K562 (cell line): ENCODE measurements at regions not wholly inside any gene's neighbourhood (a gene's known extent, or its start where the extent isn't known, plus 50 kb on each side); places are given as distances from the start of the nearest gene placed in this dataset.

Experiments
- ATAC-seq: fragments of 200-7000 bp; cut with Tn5 transposase; 3 replicates; pipeline ENCODE4 v1.9.1; 2020; ENCODE audit warnings: moderate library complexity
- BruUV-seq: library from RNA; stranded (reverse); fragments of 400-500 nt; replicated peaks from 2 replicates; lab custom pipeline; 2021; lab: Mats Ljungman, UMichigan
- CTCF ChIA-PET: fragments of 300-600 bp; formaldehyde crosslinking; extraction: SDS; loops from one replicate; lab custom pipeline; 2021; ENCODE audit warnings: low intra/inter-chr PET ratio; lab: Yijun Ruan, JAX
- POLR2A ChIA-PET: fragments of 300-600, 350-650 bp; sonication (Branson Sonifier 250); formaldehyde crosslinking; extraction: SDS; loops from one replicate; lab custom pipeline; 2021; ENCODE audit warnings: antibody characterized with exemption, inconsistent platforms; lab: Yijun Ruan, JAX
- DNase-seq, 4 experiments: peaks; one replicate each; pipeline versions ENCODE4 v3.0.0 to v3.0.0-alpha.2; 2011 to 2018; ENCODE audit warnings: low spot score in 3 of 4, mixed read lengths in 3 of 4; ENCODE audit errors: extremely low read depth in 1 of 4
- FAIRE-seq: peaks from 2 replicates; lab custom pipeline; 2011; peaks lifted over from hg19 to GRCh38; lab: Jason Lieb, UNC
- H2AFZ ChIP-seq: 2 replicates; pipeline ENCODE4 v1.6.0; 2011; ENCODE audit warnings: low read depth, low read length, control low read depth, inconsistent platforms
- H3K27ac ChIP-seq: fragments of 200-600 bp; 3 replicates; pipeline ENCODE4 v1.8.0; 2011; ENCODE audit warnings: low read depth, mild to moderate bottlenecking, control low read depth, inconsistent platforms, low read length, moderate library complexity, mixed read lengths; ENCODE audit errors: extremely low read depth
- H3K27me3 ChIP-seq, 2 experiments: fragments of 300-600 bp in 1 of 2; 2 replicates in 1 of 2; 3 replicates in 1 of 2; pipeline versions ENCODE4 v1.6.0 to v1.8.0; 2011; ENCODE audit warnings: inconsistent platforms in 2 of 2, low read length in 2 of 2, mild to moderate bottlenecking in 1 of 2, mixed read lengths in 1 of 2, moderate library complexity in 1 of 2; ENCODE audit not compliant: control insufficient read depth in 2 of 2, insufficient read depth in 2 of 2
- H3K36me3 ChIP-seq: fragments of 300-600 bp; 3 replicates; pipeline ENCODE4 v1.8.0; 2011; ENCODE audit warnings: mild to moderate bottlenecking, low read length, inconsistent platforms; ENCODE audit not compliant: control insufficient read depth, insufficient read depth
- H3K4me1 ChIP-seq, 2 experiments: fragments of 200-600 bp in 1 of 2; replicated peaks in 1 of 2; 2 replicates in 1 of 2; 3 replicates in 1 of 2; pipeline versions ENCODE4 v1.5.1 to v1.8.0; 2011; ENCODE audit warnings: inconsistent platforms in 2 of 2, low read length in 2 of 2, mild to moderate bottlenecking in 1 of 2, mixed read lengths in 1 of 2, moderate library complexity in 1 of 2; ENCODE audit not compliant: control insufficient read depth in 2 of 2, insufficient read depth in 2 of 2
- H3K4me2 ChIP-seq: 2 replicates; pipeline ENCODE4 v1.6.1; 2011; ENCODE audit warnings: low read length, control low read depth, inconsistent platforms, mixed read lengths; ENCODE audit not compliant: insufficient read depth
- H3K4me3 ChIP-seq: fragments of 200-600 bp; sonication (generic), shearing (Covaris generic); 2 replicates; pipeline ENCODE4 v1.5.1; 2016; ENCODE audit warnings: control low read depth, inconsistent platforms
- H3K79me2 ChIP-seq: fragments of 200-600 bp; 3 replicates; pipeline ENCODE4 v1.8.0; 2011; ENCODE audit warnings: low read length, inconsistent platforms; ENCODE audit not compliant: control insufficient read depth, insufficient read depth
- H3K9ac ChIP-seq, 2 experiments: 2 replicates each; pipeline versions ENCODE4 v1.6.0 to v1.6.1; 2011; ENCODE audit warnings: low read depth in 2 of 2, low read length in 2 of 2, control low read depth in 1 of 2, inconsistent platforms in 1 of 2, mild to moderate bottlenecking in 1 of 2, mixed read lengths in 1 of 2; ENCODE audit not compliant: insufficient read depth in 1 of 2
- H3K9me1 ChIP-seq: one replicate; pipeline ENCODE4 v1.6.0; 2011; ENCODE audit warnings: inconsistent platforms, mild to moderate bottlenecking, low read length, moderate library complexity; ENCODE audit not compliant: control insufficient read depth, insufficient read depth
- H3K9me3 ChIP-seq: replicated peaks from 2 replicates; pipeline ENCODE4 v1.5.1; 2011; ENCODE audit warnings: low read depth, low read length, inconsistent platforms; ENCODE audit not compliant: control insufficient read depth, insufficient read depth
- H4K20me1 ChIP-seq: replicated peaks from 2 replicates; pipeline ENCODE4 v1.6.1; 2011; ENCODE audit warnings: low read length, inconsistent platforms, mixed read lengths; ENCODE audit not compliant: control insufficient read depth, insufficient read depth
- ETV6 ChIP-seq, 3 experiments: fragments of 150-350 bp in 1 of 3; sonication (generic) in 1 of 3; formaldehyde crosslinking in 1 of 3; IDR thresholded peaks; 2 replicates each; pipeline versions ENCODE4 v1.6.1 to v1.8.0; 2014 to 2022; ENCODE audit warnings: borderline replicate concordance in 2 of 3, low read depth in 2 of 3, antibody characterized with exemption in 1 of 3, low read length in 1 of 3, mild to moderate bottlenecking in 1 of 3, missing genetic modification reagents in 1 of 3
- HEY1 ChIP-seq: fragments of 250-450 bp; sonication (Bioruptor Pico); IDR thresholded peaks from 2 replicates; pipeline ENCODE4 v1.5.0; 2020; ENCODE audit warnings: mild to moderate bottlenecking, moderate library complexity, borderline replicate concordance
- MCM2 ChIP-seq: fragments of 450-650 bp; IDR thresholded peaks from 2 replicates; pipeline ENCODE4 v1.6.1; 2017; ENCODE audit warnings: low read depth, mild to moderate bottlenecking
- NR4A1 ChIP-seq, 2 experiments: fragments of 250-450 bp in 1 of 2; fragments of 450-650 bp in 1 of 2; sonication (Bioruptor Pico) in 1 of 2; IDR thresholded peaks; 2 replicates each; pipeline versions ENCODE4 v1.4.0 to v1.6.1; 2016 to 2020; ENCODE audit warnings: mild to moderate bottlenecking in 2 of 2, missing compliant biosample characterization in 1 of 2, missing genetic modification characterization in 1 of 2, moderate library complexity in 1 of 2
- POLR2AphosphoS5 ChIP-seq: IDR thresholded peaks from 2 replicates; pipeline ENCODE4 v1.6.1; 2011; ENCODE audit warnings: mild to moderate bottlenecking, low read depth, low read length, moderate library complexity; ENCODE audit not compliant: control insufficient read depth, insufficient read depth
- RBFOX2 ChIP-seq: fragments of 200-400 bp; formaldehyde crosslinking; IDR thresholded peaks from 2 replicates; pipeline ENCODE4 v1.6.1; 2017; ENCODE audit warnings: low read depth, mild to moderate bottlenecking, low read length, moderate library complexity
- SAP30 ChIP-seq: fragments of 200-600 bp; sonication (generic); IDR thresholded peaks from 2 replicates; pipeline ENCODE4 v1.6.1; 2012; ENCODE audit warnings: borderline replicate concordance, low read depth, mild to moderate bottlenecking, moderate library complexity, low read length, control low read depth, inconsistent platforms; ENCODE audit not compliant: insufficient read depth, poor library complexity, severe bottlenecking
- ZZZ3 ChIP-seq: fragments of 450-650 bp; IDR thresholded peaks from 2 replicates; pipeline ENCODE4 v1.6.1; 2016; ENCODE audit warnings: antibody characterized with exemption, mild to moderate bottlenecking, moderate library complexity
- WGBS: fragments of 100-300 bp; shearing (Covaris generic); methylation state at CpG from one replicate; pipeline ENCODE4 v1.1.6; 2016; ENCODE audit warnings: low coverage, mixed read lengths; ENCODE audit not compliant: insufficient coverage; ENCODE audit errors: missing lambda C conversion rate; 5-methylcytosine and 5-hydroxymethylcytosine counted together
- in situ Hi-C: fragments of 300-500 bp; cut with MboI; formaldehyde crosslinking; loops from 4 replicates; pipeline ENCODE4 v1.15.0; 2018; ENCODE audit warnings: inconsistent platforms, mixed read lengths
- intact Hi-C: fragments of 100-400 bp; cut with micrococcal nuclease; formaldehyde crosslinking; loops from 2 replicates; pipeline ENCODE4 v1.14.2; 2022
- TF ChIP-seq, protein P1 (sequence below): sonication (generic); formaldehyde crosslinking; IDR thresholded peaks from 2 replicates; pipeline ENCODE4 v1.8.1; 2023; ENCODE audit warnings: mild to moderate bottlenecking, missing genetic modification reagents
- TF ChIP-seq, protein P2 (sequence below), 2 experiments: fragments of 450-650 bp in 1 of 2; sonication (generic) in 1 of 2; formaldehyde crosslinking in 1 of 2; IDR thresholded peaks; 2 replicates each; pipeline versions ENCODE4 v1.7.1 to v1.9.0; 2016 to 2022; ENCODE audit warnings: inconsistent platforms in 1 of 2, mild to moderate bottlenecking in 1 of 2, missing genetic modification reagents in 1 of 2

DNA sequence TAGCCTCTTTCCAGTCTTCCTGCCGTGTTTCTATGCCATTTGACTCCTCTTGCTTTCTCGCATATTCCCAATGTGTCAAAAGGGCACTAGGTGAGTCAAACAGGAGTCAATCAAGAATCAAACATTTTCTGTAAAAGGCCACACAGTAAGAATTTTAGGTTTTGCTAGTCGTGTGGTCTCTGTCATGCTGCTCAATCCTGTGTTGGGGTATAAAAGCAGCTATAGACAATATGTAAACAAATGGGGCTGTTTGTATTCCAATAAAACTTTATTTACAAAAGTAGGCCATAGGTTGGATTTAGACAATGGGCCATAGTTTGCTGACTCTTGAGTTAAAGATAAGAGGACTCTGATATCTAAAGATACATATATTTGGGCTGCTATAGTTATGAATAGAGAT, 235.4 kb upstream of the BTBD3 start:
- H3K27ac ChIP-seq = no peak overlapping the region
- no peak overlapping the region for H3K4me3 ChIP-seq
- no peak overlapping the region for H3K4me2 ChIP-seq
- intact Hi-C loops = no loop called here
- DNase-seq (no peak), FAIRE-seq (no peak), ATAC-seq (no peak)
- H2AFZ ChIP-seq = no peak overlapping the region
- H3K9me1 ChIP-seq = no peaks in the 10 kb centered on the region
- CTCF ChIA-PET = no interaction called here
- H3K27me3 ChIP-seq = no peaks in the 10 kb centered on the region
- no peaks in the 10 kb centered on the region for H3K79me2 ChIP-seq
- in situ Hi-C loops = no loop called here
- H3K4me1 ChIP-seq = no peaks in the 10 kb centered on the region
- BruUV-seq = no TSS peak
- H3K36me3 ChIP-seq = no peaks in the 10 kb centered on the region
- H4K20me1 ChIP-seq = no peaks in the 10 kb centered on the region
- WGBS = 0% methylated on average over 3 of the region's 3 CpGs
- H3K9ac ChIP-seq = no peak overlapping the region
- H3K9me3 ChIP-seq = no peaks in the 10 kb centered on the region
- POLR2A ChIA-PET = no interaction called here
- TF ChIP-seq POLR2AphosphoS5 (no peak), ETV6 (IDR thresholded peaks at IDR 0.05; ENCODE audit: borderline replicate concordance in 1 of 2, low read depth in 2 of 2, low read length in 1 of 2) (no peak), ETV6 (CRISPR knock-in tag; IDR thresholded peaks at IDR 0.05; ENCODE audit: borderline replicate concordance) (no peak), SAP30 (no peak), ZZZ3 (no peak), MCM2 (no peak), HEY1 (CRISPR knock-in tag) (no peak), NR4A1 (CRISPR knock-in tag; IDR thresholded peaks at IDR 0.05) (no peak), NR4A1 (tag; IDR thresholded peaks at IDR 0.05) (no peak), RBFOX2 (no peak)
- TF ChIP-seq, protein P1, sequence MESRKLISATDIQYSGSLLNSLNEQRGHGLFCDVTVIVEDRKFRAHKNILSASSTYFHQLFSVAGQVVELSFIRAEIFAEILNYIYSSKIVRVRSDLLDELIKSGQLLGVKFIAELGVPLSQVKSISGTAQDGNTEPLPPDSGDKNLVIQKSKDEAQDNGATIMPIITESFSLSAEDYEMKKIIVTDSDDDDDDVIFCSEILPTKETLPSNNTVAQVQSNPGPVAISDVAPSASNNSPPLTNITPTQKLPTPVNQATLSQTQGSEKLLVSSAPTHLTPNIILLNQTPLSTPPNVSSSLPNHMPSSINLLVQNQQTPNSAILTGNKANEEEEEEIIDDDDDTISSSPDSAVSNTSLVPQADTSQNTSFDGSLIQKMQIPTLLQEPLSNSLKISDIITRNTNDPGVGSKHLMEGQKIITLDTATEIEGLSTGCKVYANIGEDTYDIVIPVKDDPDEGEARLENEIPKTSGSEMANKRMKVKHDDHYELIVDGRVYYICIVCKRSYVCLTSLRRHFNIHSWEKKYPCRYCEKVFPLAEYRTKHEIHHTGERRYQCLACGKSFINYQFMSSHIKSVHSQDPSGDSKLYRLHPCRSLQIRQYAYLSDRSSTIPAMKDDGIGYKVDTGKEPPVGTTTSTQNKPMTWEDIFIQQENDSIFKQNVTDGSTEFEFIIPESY (CRISPR knock-in tag) = no peak
- TF ChIP-seq, protein P2, sequence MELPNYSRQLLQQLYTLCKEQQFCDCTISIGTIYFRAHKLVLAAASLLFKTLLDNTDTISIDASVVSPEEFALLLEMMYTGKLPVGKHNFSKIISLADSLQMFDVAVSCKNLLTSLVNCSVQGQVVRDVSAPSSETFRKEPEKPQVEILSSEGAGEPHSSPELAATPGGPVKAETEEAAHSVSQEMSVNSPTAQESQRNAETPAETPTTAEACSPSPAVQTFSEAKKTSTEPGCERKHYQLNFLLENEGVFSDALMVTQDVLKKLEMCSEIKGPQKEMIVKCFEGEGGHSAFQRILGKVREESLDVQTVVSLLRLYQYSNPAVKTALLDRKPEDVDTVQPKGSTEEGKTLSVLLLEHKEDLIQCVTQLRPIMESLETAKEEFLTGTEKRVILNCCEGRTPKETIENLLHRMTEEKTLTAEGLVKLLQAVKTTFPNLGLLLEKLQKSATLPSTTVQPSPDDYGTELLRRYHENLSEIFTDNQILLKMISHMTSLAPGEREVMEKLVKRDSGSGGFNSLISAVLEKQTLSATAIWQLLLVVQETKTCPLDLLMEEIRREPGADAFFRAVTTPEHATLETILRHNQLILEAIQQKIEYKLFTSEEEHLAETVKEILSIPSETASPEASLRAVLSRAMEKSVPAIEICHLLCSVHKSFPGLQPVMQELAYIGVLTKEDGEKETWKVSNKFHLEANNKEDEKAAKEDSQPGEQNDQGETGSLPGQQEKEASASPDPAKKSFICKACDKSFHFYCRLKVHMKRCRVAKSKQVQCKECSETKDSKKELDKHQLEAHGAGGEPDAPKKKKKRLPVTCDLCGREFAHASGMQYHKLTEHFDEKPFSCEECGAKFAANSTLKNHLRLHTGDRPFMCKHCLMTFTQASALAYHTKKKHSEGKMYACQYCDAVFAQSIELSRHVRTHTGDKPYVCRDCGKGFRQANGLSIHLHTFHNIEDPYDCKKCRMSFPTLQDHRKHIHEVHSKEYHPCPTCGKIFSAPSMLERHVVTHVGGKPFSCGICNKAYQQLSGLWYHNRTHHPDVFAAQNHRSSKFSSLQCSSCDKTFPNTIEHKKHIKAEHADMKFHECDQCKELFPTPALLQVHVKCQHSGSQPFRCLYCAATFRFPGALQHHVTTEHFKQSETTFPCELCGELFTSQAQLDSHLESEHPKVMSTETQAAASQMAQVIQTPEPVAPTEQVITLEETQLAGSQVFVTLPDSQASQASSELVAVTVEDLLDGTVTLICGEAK (IDR thresholded peaks at IDR 0.05) = no peak
- TF ChIP-seq, protein P2 (CRISPR knock-in tag; IDR thresholded peaks at IDR 0.05) = no peak
